Transverse colon (tissue), 4 donors: ENCODE measurements at regions not wholly inside any gene's neighbourhood (a gene's known extent, or its start where the extent isn't known, plus 50 kb on each side); places are given as distances from the start of the nearest gene placed in this dataset.

Experiments used
- POLR2A ChIP-seq: fragments of 450-650 bp; IDR thresholded peaks from one replicate; pipeline ENCODE4 v1.6.1; 2016; ENCODE audit warnings: antibody characterized with exemption, mild to moderate bottlenecking, moderate library complexity
- POLR2AphosphoS5 ChIP-seq, 3 donors: sonication (generic); formaldehyde crosslinking; IDR thresholded peaks; one replicate each; pipeline ENCODE4 v1.6.1; 2016; ENCODE audit warnings: antibody characterized with exemption in 3 of 3
- TF ChIP-seq, protein P1 (sequence below), 5 experiments: fragments of 200-600 bp in 3 of 5; fragments of 450-650 bp in 2 of 5; sonication (generic) in 3 of 5; IDR thresholded peaks; 1 replicate in 2 of 5; 2 replicates in 3 of 5; pipeline ENCODE4 v1.5.1; 2016 to 2017; ENCODE audit warnings: antibody characterized with exemption in 5 of 5, inconsistent platforms in 3 of 5, mild to moderate bottlenecking in 2 of 5, moderate library complexity in 1 of 5

DNA sequence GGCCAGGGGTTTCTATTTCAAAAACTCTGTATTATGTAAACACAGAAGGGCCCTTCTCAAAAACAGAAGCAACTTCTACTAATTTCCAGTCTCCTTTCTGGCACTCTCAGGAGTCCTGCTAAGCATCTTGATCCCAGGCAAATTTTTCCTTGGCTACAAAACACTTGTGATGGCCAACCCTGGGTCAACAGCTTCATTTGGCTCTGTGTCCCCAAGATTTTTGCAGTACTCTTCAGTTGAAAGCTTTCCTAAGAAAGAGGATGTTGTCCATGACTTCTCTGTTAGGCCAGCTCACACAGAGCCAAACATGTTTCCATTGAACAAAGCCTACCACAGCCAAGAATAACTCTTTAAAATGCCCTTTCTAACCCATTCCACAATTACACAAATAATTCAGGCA lies 99.0 kb upstream of the EGR2 start:
- TF ChIP-seq, protein P1, sequence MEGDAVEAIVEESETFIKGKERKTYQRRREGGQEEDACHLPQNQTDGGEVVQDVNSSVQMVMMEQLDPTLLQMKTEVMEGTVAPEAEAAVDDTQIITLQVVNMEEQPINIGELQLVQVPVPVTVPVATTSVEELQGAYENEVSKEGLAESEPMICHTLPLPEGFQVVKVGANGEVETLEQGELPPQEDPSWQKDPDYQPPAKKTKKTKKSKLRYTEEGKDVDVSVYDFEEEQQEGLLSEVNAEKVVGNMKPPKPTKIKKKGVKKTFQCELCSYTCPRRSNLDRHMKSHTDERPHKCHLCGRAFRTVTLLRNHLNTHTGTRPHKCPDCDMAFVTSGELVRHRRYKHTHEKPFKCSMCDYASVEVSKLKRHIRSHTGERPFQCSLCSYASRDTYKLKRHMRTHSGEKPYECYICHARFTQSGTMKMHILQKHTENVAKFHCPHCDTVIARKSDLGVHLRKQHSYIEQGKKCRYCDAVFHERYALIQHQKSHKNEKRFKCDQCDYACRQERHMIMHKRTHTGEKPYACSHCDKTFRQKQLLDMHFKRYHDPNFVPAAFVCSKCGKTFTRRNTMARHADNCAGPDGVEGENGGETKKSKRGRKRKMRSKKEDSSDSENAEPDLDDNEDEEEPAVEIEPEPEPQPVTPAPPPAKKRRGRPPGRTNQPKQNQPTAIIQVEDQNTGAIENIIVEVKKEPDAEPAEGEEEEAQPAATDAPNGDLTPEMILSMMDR (IDR thresholded peaks at IDR 0.05): no peak
- TF ChIP-seq POLR2A (no peak), POLR2AphosphoS5 (IDR thresholded peaks at IDR 0.05) (no peak)
